ENCODE measurements at regions not wholly inside any gene's neighbourhood (a gene's known extent, or its start where the extent isn't known, plus 50 kb on each side); places are given as distances from the start of the nearest gene placed in this dataset.
"Not testable (repeated sequence)": the region's sequence is repeated elsewhere in the genome, so short reads cannot be mapped to it uniquely, and the experiment has no call there.

- no peaks in the 10 kb centered on the region for H3K9me3 ChIP-seq
- intact Hi-C loops (cut with DNase I; ENCODE audit: low total_unique reads) = no loop called here
- no peak for DNase-seq
- H3K4me3 ChIP-seq = no peak overlapping the region
- H3K4me1 ChIP-seq = no peaks in the 10 kb centered on the region
- WGBS, 5 donors = 68 to 88% (median 70%) methylated on average over 7 of the region's 7 CpGs
- H3K36me3 ChIP-seq = no peaks in the 10 kb centered on the region
- TF ChIP-seq POLR2A (IDR thresholded peaks at IDR 0.05) (no peak), POLR2AphosphoS5 (IDR thresholded peaks at IDR 0.05) (no peak)
- TF ChIP-seq, protein P1, sequence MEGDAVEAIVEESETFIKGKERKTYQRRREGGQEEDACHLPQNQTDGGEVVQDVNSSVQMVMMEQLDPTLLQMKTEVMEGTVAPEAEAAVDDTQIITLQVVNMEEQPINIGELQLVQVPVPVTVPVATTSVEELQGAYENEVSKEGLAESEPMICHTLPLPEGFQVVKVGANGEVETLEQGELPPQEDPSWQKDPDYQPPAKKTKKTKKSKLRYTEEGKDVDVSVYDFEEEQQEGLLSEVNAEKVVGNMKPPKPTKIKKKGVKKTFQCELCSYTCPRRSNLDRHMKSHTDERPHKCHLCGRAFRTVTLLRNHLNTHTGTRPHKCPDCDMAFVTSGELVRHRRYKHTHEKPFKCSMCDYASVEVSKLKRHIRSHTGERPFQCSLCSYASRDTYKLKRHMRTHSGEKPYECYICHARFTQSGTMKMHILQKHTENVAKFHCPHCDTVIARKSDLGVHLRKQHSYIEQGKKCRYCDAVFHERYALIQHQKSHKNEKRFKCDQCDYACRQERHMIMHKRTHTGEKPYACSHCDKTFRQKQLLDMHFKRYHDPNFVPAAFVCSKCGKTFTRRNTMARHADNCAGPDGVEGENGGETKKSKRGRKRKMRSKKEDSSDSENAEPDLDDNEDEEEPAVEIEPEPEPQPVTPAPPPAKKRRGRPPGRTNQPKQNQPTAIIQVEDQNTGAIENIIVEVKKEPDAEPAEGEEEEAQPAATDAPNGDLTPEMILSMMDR (IDR thresholded peaks at IDR 0.05 in 8 of 11, conservative IDR thresholded peaks at IDR 0.05 in 3 of 11) = no peak
- peaks cover 0 to 30% (median 0%) of the 10 kb centered on the region in 7 donors for H3K27me3 ChIP-seq (replicated peaks in 1 of 7)
- no peak overlapping the region for H3K27ac ChIP-seq
These were observed 204.4 kb upstream of the C2CD4B start for GRCh38 chr15:62369454-62369853.

- intact Hi-C loops (cut with DNase I; ENCODE audit: low total_unique reads); H3K9me3 ChIP-seq; H3K4me1 ChIP-seq; DNase-seq; H3K36me3 ChIP-seq; H3K4me3 ChIP-seq; H3K27ac ChIP-seq: not testable (repeated sequence)
- H3K27me3 ChIP-seq (replicated peaks in 1 of 7) = peaks cover 0 to 22% (median 0%) of the 10 kb centered on the region in 7 donors
- WGBS, 5 donors = 84 to 92% (median 88%) methylated on average over 4 of the region's 4 CpGs
These were observed 206.6 kb upstream of the C2CD4B start for GRCh38 chr15:62371683-62372082.

GRCh38 chr15:62377736-62378480 lies 212.8 kb upstream of the C2CD4B start:
- TF ChIP-seq, protein P1 (IDR thresholded peaks at IDR 0.05 in 8 of 11, conservative IDR thresholded peaks at IDR 0.05 in 3 of 11) = no peak
- no peak for TF ChIP-seq POLR2A (IDR thresholded peaks at IDR 0.05)
- TF ChIP-seq POLR2AphosphoS5 (IDR thresholded peaks at IDR 0.05) = no peak
- 50 to 66% (median 63%) methylated on average over 3 of the region's 3 CpGs for WGBS, 5 donors
- intact Hi-C loops (cut with DNase I; ENCODE audit: low total_unique reads) = no loop called here
- Histone ChIP-seq H3K27ac (no peak overlapping the region), H3K4me3 (no peak overlapping the region), H3K27me3 (replicated peaks in 1 of 7) (peaks cover 0 to 31% (median 0%) of the 10 kb centered on the region in 7 donors), H3K9me3 (no peaks in the 10 kb centered on the region), H3K36me3 (no peaks in the 10 kb centered on the region), H3K4me1 (no peaks in the 10 kb centered on the region)
- no peak for DNase-seq

- WGBS, 5 donors = 43 to 69% (median 50%) methylated on average over 5 of the region's 5 CpGs
- H3K9me3 ChIP-seq = no peaks in the 10 kb centered on the region
- intact Hi-C loops (cut with DNase I; ENCODE audit: low total_unique reads) = no loop called here
- no peaks in the 10 kb centered on the region for H3K4me1 ChIP-seq
- TF ChIP-seq POLR2AphosphoS5 (IDR thresholded peaks at IDR 0.05) (no peak), POLR2A (IDR thresholded peaks at IDR 0.05) (no peak)
- TF ChIP-seq, protein P1 (IDR thresholded peaks at IDR 0.05 in 8 of 11, conservative IDR thresholded peaks at IDR 0.05 in 3 of 11) = no peak
- no peaks in the 10 kb centered on the region for H3K36me3 ChIP-seq
- H3K27me3 ChIP-seq (replicated peaks in 1 of 7) = peaks cover 0 to 34% (median 0%) of the 10 kb centered on the region in 7 donors
- no peak overlapping the region for H3K27ac ChIP-seq
- DNase-seq = no peak
- no peak overlapping the region for H3K4me3 ChIP-seq
These were observed 213.8 kb upstream of the C2CD4B start for GRCh38 chr15:62378772-62379498.
